NB4 (cell line): ENCODE measurements at regions not wholly inside any gene's neighbourhood (a gene's known extent, or its start where the extent isn't known, plus 50 kb on each side); places are given as distances from the start of the nearest gene placed in this dataset.

Experiments
- DNase-seq: peaks from one replicate; pipeline ENCODE4 v3.0.0; 2010; ENCODE audit warnings: low read depth
- H3K4me3 ChIP-seq: one replicate; pipeline ENCODE4 v1.5.1; 2011; ENCODE audit warnings: mild to moderate bottlenecking, low read depth, low read length, moderate library complexity
- CTCF ChIP-seq: IDR thresholded peaks from one replicate; pipeline ENCODE4 v1.5.1; 2012; ENCODE audit warnings: low read depth, low read length
- MAX ChIP-seq: IDR thresholded peaks from 2 replicates; pipeline ENCODE4 v1.6.1; 2011; ENCODE audit warnings: low read depth, low read length
- MYC ChIP-seq: IDR thresholded peaks from 2 replicates; pipeline ENCODE4 v1.6.1; 2011; ENCODE audit warnings: low read depth, low read length
- POLR2A ChIP-seq: IDR thresholded peaks from 2 replicates; pipeline ENCODE4 v1.6.1; 2011; ENCODE audit warnings: mild to moderate bottlenecking; ENCODE audit not compliant: insufficient read length; ENCODE audit errors: extremely low read depth

GRCh38 chr12:89122852-89123251 is 229.4 kb downstream of the DUSP6 start:
- no peak for TF ChIP-seq POLR2A
- no peak for TF ChIP-seq MAX
- no peak for TF ChIP-seq CTCF
- no peak for TF ChIP-seq MYC
- no peak overlapping the region for H3K4me3 ChIP-seq
- DNase-seq = no peak

GRCh38 chr12:89117448-89118034 is 234.8 kb downstream of the DUSP6 start:
- H3K4me3 ChIP-seq = no peak overlapping the region
- peak; percentile 43 for DNase-seq
- no peak for TF ChIP-seq MYC
- TF ChIP-seq POLR2A = no peak
- TF ChIP-seq MAX = no peak
- TF ChIP-seq CTCF = no peak

- DNase-seq = no peak
- no peak for TF ChIP-seq MYC
- no peak for TF ChIP-seq MAX
- no peak for TF ChIP-seq POLR2A
- TF ChIP-seq CTCF = no peak
- H3K4me3 ChIP-seq = no peak overlapping the region
These were observed 240.3 kb downstream of the DUSP6 start for GRCh38 chr12:89111964-89112363.

- H3K4me3 ChIP-seq = no peak overlapping the region
- DNase-seq = no peak
- no peak for TF ChIP-seq MYC
- TF ChIP-seq POLR2A = no peak
- TF ChIP-seq CTCF = no peak
- TF ChIP-seq MAX = no peak
These were observed 244.0 kb downstream of the DUSP6 start for GRCh38 chr12:89108265-89108664.

- H3K4me3 ChIP-seq = no peak overlapping the region
- no peak for TF ChIP-seq MYC
- TF ChIP-seq POLR2A = no peak
- no peak for TF ChIP-seq MAX
- no peak for TF ChIP-seq CTCF
- DNase-seq = no peak
These were observed 245.4 kb downstream of the DUSP6 start for GRCh38 chr12:89106950-89107349.

GRCh38 chr12:89105243-89105642 is 247.1 kb downstream of the DUSP6 start:
- DNase-seq = no peak

More at GRCh38 chr12:89105243-89105642, 247.1 kb downstream of the DUSP6 start:
- TF ChIP-seq MAX (no peak), POLR2A (no peak), CTCF (no peak), MYC (no peak)
- no peak overlapping the region for H3K4me3 ChIP-seq
